ENCODE measurements at regions not wholly inside any gene's neighbourhood (a gene's known extent, or its start where the extent isn't known, plus 50 kb on each side); places are given as distances from the start of the nearest gene placed in this dataset.

GRCh38 chr10:83927166-83927565 lies 212.1 kb upstream of the GHITM start:
- peaks cover 6% of the 10 kb centered on the region for H3K27me3 Mint-ChIP-seq
- ChIA-PET CTCF (no interaction called here), POLR2A (no interaction called here)
- no peak for DNase-seq
- no peak overlapping the region for H3K27ac Mint-ChIP-seq
- H3K36me3 Mint-ChIP-seq (ENCODE audit: low read depth), result no peaks in the 10 kb centered on the region
- H3K9me3 Mint-ChIP-seq, result no peaks in the 10 kb centered on the region
- H3K4me3 Mint-ChIP-seq, result no peak overlapping the region
- no peaks in the 10 kb centered on the region for H3K4me1 Mint-ChIP-seq

GRCh38 chr10:83929399-83929798 lies 209.9 kb upstream of the GHITM start:
- CTCF ChIA-PET, result interaction anchor here (0.6 kb wide), 1 partner anchor 163 kb away, joined by 5 read pairs; no protein-coding TSS in a partner anchor
- DNase-seq, result no peak
- H3K9me3 Mint-ChIP-seq, result no peaks in the 10 kb centered on the region
- peaks cover 6% of the 10 kb centered on the region for H3K27me3 Mint-ChIP-seq
- no peaks in the 10 kb centered on the region for H3K36me3 Mint-ChIP-seq (ENCODE audit: low read depth)
- H3K4me1 Mint-ChIP-seq, result no peaks in the 10 kb centered on the region
- H3K27ac Mint-ChIP-seq, result no peak overlapping the region
- POLR2A ChIA-PET, result no interaction called here
- H3K4me3 Mint-ChIP-seq, result no peak overlapping the region

GRCh38 chr10:83931669-83932068 lies 207.6 kb upstream of the GHITM start:
- no peaks in the 10 kb centered on the region for H3K9me3 Mint-ChIP-seq
- H3K4me3 Mint-ChIP-seq, result no peak overlapping the region
- POLR2A ChIA-PET, result no interaction called here
- DNase-seq, result no peak
- H3K27me3 Mint-ChIP-seq, result no peaks in the 10 kb centered on the region
- H3K27ac Mint-ChIP-seq, result no peak overlapping the region
- H3K36me3 Mint-ChIP-seq (ENCODE audit: low read depth), result no peaks in the 10 kb centered on the region
- CTCF ChIA-PET, result no interaction called here
- no peaks in the 10 kb centered on the region for H3K4me1 Mint-ChIP-seq

GRCh38 chr10:83932245-83932644 lies 207.1 kb upstream of the GHITM start:
- H3K27ac Mint-ChIP-seq, result no peak overlapping the region
- CTCF ChIA-PET, result no interaction called here
- POLR2A ChIA-PET, result no interaction called here

GRCh38 chr10:83934062-83934461 lies 205.2 kb upstream of the GHITM start:
- Mint-ChIP-seq H3K4me1 (no peaks in the 10 kb centered on the region), H3K27me3 (no peaks in the 10 kb centered on the region), H3K9me3 (no peaks in the 10 kb centered on the region), H3K36me3 (ENCODE audit: low read depth) (no peaks in the 10 kb centered on the region), H3K27ac (no peak overlapping the region), H3K4me3 (no peak overlapping the region)
- DNase-seq, result no peak
- ChIA-PET POLR2A (no interaction called here), CTCF (no interaction called here)

More at GRCh38 chr10:83932245-83932644, 207.1 kb upstream of the GHITM start:
- H3K4me3 Mint-ChIP-seq, result no peak overlapping the region
- H3K9me3 Mint-ChIP-seq, result no peaks in the 10 kb centered on the region
- no peak for DNase-seq
- no peaks in the 10 kb centered on the region for H3K27me3 Mint-ChIP-seq
- no peaks in the 10 kb centered on the region for H3K36me3 Mint-ChIP-seq (ENCODE audit: low read depth)
- no peaks in the 10 kb centered on the region for H3K4me1 Mint-ChIP-seq

- POLR2A ChIA-PET, result no interaction called here
- DNase-seq, result no peak
- Mint-ChIP-seq H3K9me3 (no peaks in the 10 kb centered on the region), H3K4me1 (no peaks in the 10 kb centered on the region), H3K4me3 (no peak overlapping the region), H3K27me3 (no peaks in the 10 kb centered on the region), H3K27ac (no peak overlapping the region), H3K36me3 (ENCODE audit: low read depth) (no peaks in the 10 kb centered on the region)
- CTCF ChIA-PET, result no interaction called here
Observed at GRCh38 chr10:83934641-83935338, 204.5 kb upstream of the GHITM start.

- no peak for DNase-seq
- Mint-ChIP-seq H3K9me3 (no peaks in the 10 kb centered on the region), H3K4me3 (no peak overlapping the region), H3K27me3 (no peaks in the 10 kb centered on the region), H3K36me3 (ENCODE audit: low read depth) (no peaks in the 10 kb centered on the region), H3K27ac (no peak overlapping the region), H3K4me1 (no peaks in the 10 kb centered on the region)
- CTCF ChIA-PET, result no interaction called here
- POLR2A ChIA-PET, result no interaction called here
Observed at GRCh38 chr10:83935339-83935736, 204.0 kb upstream of the GHITM start.

GRCh38 chr10:83935911-83936310 lies 203.4 kb upstream of the GHITM start:
- no peaks in the 10 kb centered on the region for H3K36me3 Mint-ChIP-seq (ENCODE audit: low read depth)
- POLR2A ChIA-PET, result no interaction called here
- H3K27me3 Mint-ChIP-seq, result no peaks in the 10 kb centered on the region
- no peak overlapping the region for H3K4me3 Mint-ChIP-seq
- no peaks in the 10 kb centered on the region for H3K4me1 Mint-ChIP-seq
- H3K9me3 Mint-ChIP-seq, result no peaks in the 10 kb centered on the region
- no peak overlapping the region for H3K27ac Mint-ChIP-seq
- DNase-seq, result no peak
- CTCF ChIA-PET, result no interaction called here

GRCh38 chr10:83937161-83937560 lies 202.1 kb upstream of the GHITM start:
- Mint-ChIP-seq H3K9me3 (no peaks in the 10 kb centered on the region), H3K27me3 (no peaks in the 10 kb centered on the region), H3K4me1 (no peaks in the 10 kb centered on the region), H3K4me3 (no peak overlapping the region), H3K36me3 (ENCODE audit: low read depth) (no peaks in the 10 kb centered on the region), H3K27ac (no peak overlapping the region)
- POLR2A ChIA-PET, result interaction anchor here (0.6 kb wide), 1 partner anchor 291 kb away, joined by 3 read pairs; no protein-coding TSS in a partner anchor
- no peak for DNase-seq
- CTCF ChIA-PET, result interaction anchor here (0.7 kb wide), 1 partner anchor 65 kb away, joined by 3 read pairs; no protein-coding TSS in a partner anchor

GRCh38 chr10:83937826-83938225 lies 201.5 kb upstream of the GHITM start:
- CTCF ChIA-PET, result no interaction called here
- no peaks in the 10 kb centered on the region for H3K27me3 Mint-ChIP-seq
- H3K4me1 Mint-ChIP-seq, result no peaks in the 10 kb centered on the region
- POLR2A ChIA-PET, result no interaction called here
- no peak overlapping the region for H3K4me3 Mint-ChIP-seq
- DNase-seq, result no peak
- H3K27ac Mint-ChIP-seq, result no peak overlapping the region
- H3K9me3 Mint-ChIP-seq, result no peaks in the 10 kb centered on the region
- H3K36me3 Mint-ChIP-seq (ENCODE audit: low read depth), result no peaks in the 10 kb centered on the region

- H3K4me1 Mint-ChIP-seq, result no peaks in the 10 kb centered on the region
- DNase-seq, result no peak
- H3K4me3 Mint-ChIP-seq, result no peak overlapping the region
- H3K9me3 Mint-ChIP-seq, result no peaks in the 10 kb centered on the region
- CTCF ChIA-PET, result no interaction called here
- POLR2A ChIA-PET, result no interaction called here
- H3K27ac Mint-ChIP-seq, result no peak overlapping the region
- H3K27me3 Mint-ChIP-seq, result peaks cover 3% of the 10 kb centered on the region
- no peaks in the 10 kb centered on the region for H3K36me3 Mint-ChIP-seq (ENCODE audit: low read depth)
Observed at GRCh38 chr10:83941189-83941588, 198.1 kb upstream of the GHITM start.

GRCh38 chr10:83942410-83942809 lies 196.9 kb upstream of the GHITM start:
- Mint-ChIP-seq H3K9me3 (no peaks in the 10 kb centered on the region), H3K27me3 (peaks cover 3% of the 10 kb centered on the region), H3K4me3 (no peak overlapping the region), H3K36me3 (ENCODE audit: low read depth) (no peaks in the 10 kb centered on the region), H3K4me1 (no peaks in the 10 kb centered on the region), H3K27ac (no peak overlapping the region)
- ChIA-PET CTCF (no interaction called here), POLR2A (no interaction called here)
- no peak for DNase-seq

GRCh38 chr10:83943049-83943448 lies 196.3 kb upstream of the GHITM start:
- no peaks in the 10 kb centered on the region for H3K36me3 Mint-ChIP-seq (ENCODE audit: low read depth)
- POLR2A ChIA-PET, result no interaction called here
- H3K4me3 Mint-ChIP-seq, result no peak overlapping the region
- DNase-seq, result no peak
- CTCF ChIA-PET, result no interaction called here
- H3K4me1 Mint-ChIP-seq, result no peaks in the 10 kb centered on the region
- peaks cover 3% of the 10 kb centered on the region for H3K27me3 Mint-ChIP-seq
- no peak overlapping the region for H3K27ac Mint-ChIP-seq
- H3K9me3 Mint-ChIP-seq, result no peaks in the 10 kb centered on the region

- CTCF ChIA-PET, result no interaction called here
- POLR2A ChIA-PET, result no interaction called here
- Mint-ChIP-seq H3K27me3 (peaks cover 3% of the 10 kb centered on the region), H3K27ac (no peak overlapping the region), H3K36me3 (ENCODE audit: low read depth) (no peaks in the 10 kb centered on the region), H3K9me3 (no peaks in the 10 kb centered on the region), H3K4me1 (no peaks in the 10 kb centered on the region), H3K4me3 (no peak overlapping the region)
- no peak for DNase-seq
Observed at GRCh38 chr10:83943920-83944319, 195.4 kb upstream of the GHITM start.
